ENCODE measurements at regions not wholly inside any gene's neighbourhood (a gene's known extent, or its start where the extent isn't known, plus 50 kb on each side); places are given as distances from the start of the nearest gene placed in this dataset.

- TF ChIP-seq, protein P1, sequence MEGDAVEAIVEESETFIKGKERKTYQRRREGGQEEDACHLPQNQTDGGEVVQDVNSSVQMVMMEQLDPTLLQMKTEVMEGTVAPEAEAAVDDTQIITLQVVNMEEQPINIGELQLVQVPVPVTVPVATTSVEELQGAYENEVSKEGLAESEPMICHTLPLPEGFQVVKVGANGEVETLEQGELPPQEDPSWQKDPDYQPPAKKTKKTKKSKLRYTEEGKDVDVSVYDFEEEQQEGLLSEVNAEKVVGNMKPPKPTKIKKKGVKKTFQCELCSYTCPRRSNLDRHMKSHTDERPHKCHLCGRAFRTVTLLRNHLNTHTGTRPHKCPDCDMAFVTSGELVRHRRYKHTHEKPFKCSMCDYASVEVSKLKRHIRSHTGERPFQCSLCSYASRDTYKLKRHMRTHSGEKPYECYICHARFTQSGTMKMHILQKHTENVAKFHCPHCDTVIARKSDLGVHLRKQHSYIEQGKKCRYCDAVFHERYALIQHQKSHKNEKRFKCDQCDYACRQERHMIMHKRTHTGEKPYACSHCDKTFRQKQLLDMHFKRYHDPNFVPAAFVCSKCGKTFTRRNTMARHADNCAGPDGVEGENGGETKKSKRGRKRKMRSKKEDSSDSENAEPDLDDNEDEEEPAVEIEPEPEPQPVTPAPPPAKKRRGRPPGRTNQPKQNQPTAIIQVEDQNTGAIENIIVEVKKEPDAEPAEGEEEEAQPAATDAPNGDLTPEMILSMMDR (IDR thresholded peaks at IDR 0.05; ENCODE audit: poor library complexity), result no peak
- TF ChIP-seq EZH2 (IDR thresholded peaks at IDR 0.05; ENCODE audit: borderline replicate concordance), result no peak
Measured at GRCh38 chr1:59033761-59034160, 249.9 kb upstream of the JUN start.

Measured in hepatocyte (in vitro differentiated cells).